Parathyroid adenoma (tissue), 2 donors: ENCODE measurements at regions not wholly inside any gene's neighbourhood (a gene's known extent, or its start where the extent isn't known, plus 50 kb on each side); places are given as distances from the start of the nearest gene placed in this dataset.

ENCODE experiments used
- H2AFZ ChIP-seq: fragments of 300-600 bp; sonication (generic); one replicate; pipeline ENCODE4 v1.7.0; 2017; ENCODE audit warnings: antibody characterized with exemption, mild to moderate bottlenecking
- H3K27ac ChIP-seq: fragments of 300-600 bp; sonication (generic); one replicate; pipeline ENCODE4 v1.7.0; 2017
- H3K27me3 ChIP-seq: fragments of 300-600 bp; sonication (generic); one replicate; pipeline ENCODE4 v1.7.0; 2017; ENCODE audit warnings: low read length; ENCODE audit not compliant: control insufficient read depth, insufficient read depth
- H3K36me3 ChIP-seq: fragments of 300-600 bp; sonication (generic); one replicate; pipeline ENCODE4 v1.7.0; 2017; ENCODE audit warnings: low read length; ENCODE audit not compliant: control insufficient read depth, insufficient read depth
- H3K4me1 ChIP-seq: fragments of 300-600 bp; sonication (generic); one replicate; pipeline ENCODE4 v1.7.0; 2017; ENCODE audit warnings: control low read depth
- H3K4me2 ChIP-seq: fragments of 300-600 bp; sonication (generic); one replicate; pipeline ENCODE4 v1.7.0; 2017; ENCODE audit warnings: low read length
- H3K4me3 ChIP-seq: fragments of 300-600 bp; sonication (generic); one replicate; pipeline ENCODE4 v1.7.0; 2017; ENCODE audit warnings: low read depth, low read length
- H3K79me2 ChIP-seq: fragments of 300-600 bp; sonication (generic); one replicate; pipeline ENCODE4 v1.7.0; 2017; ENCODE audit warnings: control low read depth
- H3K9ac ChIP-seq: fragments of 300-600 bp; sonication (generic); one replicate; pipeline ENCODE4 v1.7.0; 2017; ENCODE audit warnings: mild to moderate bottlenecking
- H3K9me3 ChIP-seq: fragments of 300-600 bp; sonication (generic); one replicate; pipeline ENCODE4 v1.7.0; 2017; ENCODE audit warnings: low read length; ENCODE audit not compliant: control insufficient read depth
- CTCF ChIP-seq: fragments of 300-600 bp; sonication (generic); IDR thresholded peaks from one replicate; pipeline ENCODE4 v1.7.0; 2017; ENCODE audit warnings: antibody characterized with exemption, mild to moderate bottlenecking
- donor health status: primary hyperparathyroidism.

- Histone ChIP-seq H3K4me3 (no peak overlapping the region), H3K9me3 (no peaks in the 10 kb centered on the region), H3K27me3 (no peaks in the 10 kb centered on the region), H3K27ac (no peak overlapping the region), H3K4me1 (peaks cover 6% of the 10 kb centered on the region), H3K9ac (no peak overlapping the region), H2AFZ (no peak overlapping the region), H3K36me3 (no peaks in the 10 kb centered on the region), H3K79me2 (no peaks in the 10 kb centered on the region), H3K4me2 (no peak overlapping the region)
- no peak for TF ChIP-seq CTCF
Observed at GRCh38 chr2:122480501-122481243, 725.2 kb downstream of the TSN start.

- TF ChIP-seq CTCF: no peak
- no peaks in the 10 kb centered on the region for H3K9me3 ChIP-seq
Observed at GRCh38 chr2:122481244-122481622, 725.8 kb downstream of the TSN start.

GRCh38 chr2:122481717-122482116 is 726.3 kb downstream of the TSN start:
- H3K4me1 ChIP-seq: peaks cover 6% of the 10 kb centered on the region
- H3K27ac ChIP-seq: no peak overlapping the region
- no peak overlapping the region for H3K4me2 ChIP-seq
- no peak overlapping the region for H3K9ac ChIP-seq
- TF ChIP-seq CTCF: no peak
- no peaks in the 10 kb centered on the region for H3K27me3 ChIP-seq
- H2AFZ ChIP-seq: no peak overlapping the region
- no peaks in the 10 kb centered on the region for H3K9me3 ChIP-seq
- H3K79me2 ChIP-seq: no peaks in the 10 kb centered on the region
- H3K4me3 ChIP-seq: no peak overlapping the region
- no peaks in the 10 kb centered on the region for H3K36me3 ChIP-seq

More at GRCh38 chr2:122481244-122481622, 725.8 kb downstream of the TSN start:
- Histone ChIP-seq H3K36me3 (no peaks in the 10 kb centered on the region), H3K4me2 (no peak overlapping the region), H3K27ac (no peak overlapping the region), H3K27me3 (no peaks in the 10 kb centered on the region), H2AFZ (no peak overlapping the region), H3K9ac (no peak overlapping the region), H3K4me1 (peaks cover 6% of the 10 kb centered on the region), H3K79me2 (no peaks in the 10 kb centered on the region), H3K4me3 (no peak overlapping the region)

GRCh38 chr2:122486086-122486485 is 730.6 kb downstream of the TSN start:
- Histone ChIP-seq H3K4me3 (no peak overlapping the region), H3K36me3 (no peaks in the 10 kb centered on the region)

More at GRCh38 chr2:122486086-122486485, 730.6 kb downstream of the TSN start:
- no peak overlapping the region for H3K27ac ChIP-seq
- no peak for TF ChIP-seq CTCF
- no peaks in the 10 kb centered on the region for H3K9me3 ChIP-seq
- H3K4me1 ChIP-seq: no peaks in the 10 kb centered on the region
- H3K9ac ChIP-seq: no peak overlapping the region
- no peaks in the 10 kb centered on the region for H3K79me2 ChIP-seq
- H2AFZ ChIP-seq: no peak overlapping the region
- no peak overlapping the region for H3K4me2 ChIP-seq
- no peaks in the 10 kb centered on the region for H3K27me3 ChIP-seq
